Peyer's patch (tissue), 4 donors: ENCODE measurements at regions not wholly inside any gene's neighbourhood (a gene's known extent, or its start where the extent isn't known, plus 50 kb on each side); places are given as distances from the start of the nearest gene placed in this dataset.

Experiments used
- DNase-seq, 3 donors: peaks; one replicate each; pipeline ENCODE4 v3.0.0-alpha.2; 2017 to 2019
- H3K27ac ChIP-seq, 4 donors: fragments of 200-600 bp; sonication (generic); one replicate each; pipeline ENCODE4 v1.5.1; 2016 to 2019
- H3K27me3 ChIP-seq, 2 donors: fragments of 200-600 bp; sonication (generic); one replicate each; pipeline ENCODE4 v1.5.1; 2019
- H3K36me3 ChIP-seq, 3 donors: fragments of 200-600 bp; sonication (generic); one replicate each; pipeline ENCODE4 v1.5.1; 2016 to 2019
- H3K4me1 ChIP-seq, 4 donors: fragments of 200-600 bp; sonication (generic); one replicate each; pipeline ENCODE4 v1.5.1; 2016 to 2019
- H3K4me3 ChIP-seq, 4 donors: fragments of 200-600 bp; sonication (generic); 1 replicate in 3 of 4; 2 replicates in 1 of 4; pipeline ENCODE4 v1.5.1; 2016 to 2019; ENCODE audit warnings: mild to moderate bottlenecking in 1 of 4
- H3K9me3 ChIP-seq, 4 donors: fragments of 200-600 bp; sonication (generic); one replicate each; pipeline ENCODE4 v1.5.1; 2016 to 2019; ENCODE audit warnings: mild to moderate bottlenecking in 1 of 4
- CTCF ChIP-seq, 6 experiments: fragments of 450-650 bp in 4 of 6; fragments of 200-600 bp in 2 of 6; sonication (generic) in 1 of 6; IDR thresholded peaks; one replicate each; pipeline ENCODE4 v1.5.1; 2017 to 2019; ENCODE audit warnings: antibody characterized with exemption in 6 of 6, mild to moderate bottlenecking in 3 of 6, moderate library complexity in 1 of 6
- POLR2A ChIP-seq, 2 donors: fragments of 450-650 bp; IDR thresholded peaks; one replicate each; pipeline ENCODE4 v1.5.1; 2017; ENCODE audit warnings: antibody characterized with exemption in 2 of 2, mild to moderate bottlenecking in 2 of 2, moderate library complexity in 2 of 2

GRCh38 chr18:29251681-29252080 is 1074.8 kb upstream of the CDH2 start:
- H3K4me1 ChIP-seq = no peaks in the 10 kb centered on the region
- H3K36me3 ChIP-seq = no peaks in the 10 kb centered on the region
- no peaks in the 10 kb centered on the region for H3K9me3 ChIP-seq
- no peaks in the 10 kb centered on the region for H3K27me3 ChIP-seq
- no peak overlapping the region for H3K27ac ChIP-seq
- no peak for TF ChIP-seq POLR2A (IDR thresholded peaks at IDR 0.05)
- TF ChIP-seq CTCF (IDR thresholded peaks at IDR 0.05) = no peak
- no peak overlapping the region for H3K4me3 ChIP-seq
- DNase-seq = no peak

GRCh38 chr18:29250843-29251242 is 1073.9 kb upstream of the CDH2 start:
- Histone ChIP-seq H3K4me1 (no peaks in the 10 kb centered on the region), H3K36me3 (no peaks in the 10 kb centered on the region), H3K27me3 (no peaks in the 10 kb centered on the region), H3K27ac (no peak overlapping the region), H3K9me3 (no peaks in the 10 kb centered on the region), H3K4me3 (no peak overlapping the region)
- no peak for TF ChIP-seq CTCF (IDR thresholded peaks at IDR 0.05)
- TF ChIP-seq POLR2A (IDR thresholded peaks at IDR 0.05) = no peak
- no peak for DNase-seq

- Histone ChIP-seq H3K9me3 (no peaks in the 10 kb centered on the region), H3K4me1 (no peaks in the 10 kb centered on the region), H3K27ac (no peak overlapping the region), H3K36me3 (no peaks in the 10 kb centered on the region), H3K27me3 (no peaks in the 10 kb centered on the region), H3K4me3 (no peak overlapping the region)
- no peak for DNase-seq
- TF ChIP-seq POLR2A (IDR thresholded peaks at IDR 0.05) = no peak
- no peak for TF ChIP-seq CTCF (IDR thresholded peaks at IDR 0.05)
Measured at GRCh38 chr18:29250259-29250658, 1073.3 kb upstream of the CDH2 start.

GRCh38 chr18:29248805-29249204 is 1071.9 kb upstream of the CDH2 start:
- no peak for DNase-seq
- Histone ChIP-seq H3K27ac (no peak overlapping the region), H3K4me3 (no peak overlapping the region), H3K4me1 (no peaks in the 10 kb centered on the region), H3K9me3 (no peaks in the 10 kb centered on the region), H3K27me3 (no peaks in the 10 kb centered on the region), H3K36me3 (no peaks in the 10 kb centered on the region)
- TF ChIP-seq POLR2A (IDR thresholded peaks at IDR 0.05) = no peak
- TF ChIP-seq CTCF (IDR thresholded peaks at IDR 0.05) = no peak

- no peak overlapping the region for H3K27ac ChIP-seq
- no peaks in the 10 kb centered on the region for H3K9me3 ChIP-seq
- no peak for TF ChIP-seq CTCF (IDR thresholded peaks at IDR 0.05)
- TF ChIP-seq POLR2A (IDR thresholded peaks at IDR 0.05) = no peak
- H3K4me1 ChIP-seq = no peaks in the 10 kb centered on the region
- H3K36me3 ChIP-seq = no peaks in the 10 kb centered on the region
- H3K4me3 ChIP-seq = no peak overlapping the region
- H3K27me3 ChIP-seq = no peaks in the 10 kb centered on the region
- no peak for DNase-seq
Measured at GRCh38 chr18:29241199-29241598, 1064.3 kb upstream of the CDH2 start.

- Histone ChIP-seq H3K4me1 (no peaks in the 10 kb centered on the region), H3K9me3 (no peaks in the 10 kb centered on the region), H3K27me3 (no peaks in the 10 kb centered on the region), H3K36me3 (no peaks in the 10 kb centered on the region), H3K4me3 (no peak overlapping the region), H3K27ac (no peak overlapping the region)
- no peak for DNase-seq
- TF ChIP-seq POLR2A (IDR thresholded peaks at IDR 0.05) (no peak), CTCF (IDR thresholded peaks at IDR 0.05) (no peak)
Measured at GRCh38 chr18:29234751-29235150, 1057.8 kb upstream of the CDH2 start.
